NCI-H128 (cell line): ENCODE measurements at regions not wholly inside any gene's neighbourhood (a gene's known extent, or its start where the extent isn't known, plus 50 kb on each side); places are given as distances from the start of the nearest gene placed in this dataset.

Source experiments
- DNase-seq: peaks from one replicate; lab custom pipeline; 2025; ENCODE audit not compliant: unreplicated experiment; lab: John Stamatoyannopoulos, UW

DNA sequence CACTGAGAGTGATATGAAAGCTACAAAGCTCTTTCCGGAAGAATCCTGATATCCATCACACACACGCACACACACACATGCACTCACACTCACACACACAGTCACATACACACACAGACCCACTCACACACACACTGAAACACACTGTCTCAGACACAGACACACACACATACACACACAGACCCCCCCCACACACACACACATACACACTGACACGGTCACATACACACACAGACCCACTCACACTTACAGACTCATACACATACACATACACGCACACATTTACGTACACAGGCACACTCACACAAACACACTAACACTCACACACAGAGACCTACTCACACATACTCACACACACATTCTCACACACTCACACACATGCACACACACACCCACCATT, 58.6 kb downstream of the LIG4 start:
- no peak for DNase-seq

DNA sequence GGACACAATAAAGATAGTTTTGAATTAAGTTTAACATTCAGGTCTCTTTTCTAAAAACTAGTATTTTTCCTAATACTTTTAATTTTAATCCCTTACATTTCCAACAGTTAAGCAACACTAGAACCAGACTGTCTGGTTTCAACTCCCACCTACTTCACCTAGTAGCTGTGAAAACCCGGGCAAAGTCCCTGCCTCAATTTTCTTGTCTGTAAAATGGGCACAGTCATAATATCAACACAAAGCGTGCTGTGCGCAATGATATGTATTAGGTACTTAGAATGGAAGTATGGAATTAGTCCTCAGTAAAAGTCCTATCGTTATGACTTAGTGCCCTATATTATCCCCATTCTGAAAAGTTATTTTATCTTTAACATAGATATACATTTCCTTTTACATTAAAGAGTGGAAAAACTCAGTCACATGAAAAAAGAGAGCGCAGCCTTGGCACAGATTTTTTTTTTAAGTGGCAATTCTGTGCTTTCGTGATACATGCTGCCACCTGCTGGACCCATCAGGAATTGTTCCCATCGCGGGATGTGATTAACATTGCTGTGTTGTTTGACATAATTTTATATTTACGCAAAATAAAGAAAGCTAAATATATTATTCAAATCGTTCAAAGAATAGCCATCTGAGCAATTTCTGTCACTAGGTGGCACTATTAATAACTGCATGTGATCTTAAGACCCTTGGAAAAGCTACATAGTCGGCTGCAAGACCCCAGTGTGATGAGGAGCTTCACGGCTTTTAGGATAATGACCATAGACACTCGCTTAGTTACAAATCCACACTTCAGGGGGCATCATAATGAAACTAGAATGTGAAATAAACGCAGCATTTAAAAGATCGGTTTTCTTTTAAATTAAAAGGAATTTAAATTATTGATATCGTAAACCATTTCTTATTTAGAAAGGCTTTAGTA, 59.9 kb downstream of the LIG4 start:
- peak; percentile 54 for DNase-seq

DNA sequence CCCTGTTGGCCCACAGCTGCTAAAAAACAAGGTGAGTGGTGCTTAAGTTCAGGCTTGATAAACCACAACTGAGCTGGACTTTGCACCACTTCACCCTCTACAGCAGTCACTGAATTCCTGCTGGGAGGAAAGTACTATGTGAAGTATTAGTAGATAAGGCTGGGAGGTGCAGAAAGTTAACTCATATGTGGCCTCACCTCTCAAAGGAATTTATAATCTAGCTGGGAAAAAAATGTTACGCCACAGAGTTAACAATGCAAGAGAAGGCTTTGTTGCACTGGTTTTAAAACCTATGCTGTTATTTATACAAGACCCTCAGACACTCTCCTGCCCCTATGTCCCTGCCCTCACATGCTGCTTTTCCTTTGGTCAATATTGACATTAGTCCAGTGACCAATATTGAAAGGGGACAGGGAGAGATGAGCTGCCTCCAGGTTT, 60.9 kb downstream of the LIG4 start:
- DNase-seq = no peak

DNA sequence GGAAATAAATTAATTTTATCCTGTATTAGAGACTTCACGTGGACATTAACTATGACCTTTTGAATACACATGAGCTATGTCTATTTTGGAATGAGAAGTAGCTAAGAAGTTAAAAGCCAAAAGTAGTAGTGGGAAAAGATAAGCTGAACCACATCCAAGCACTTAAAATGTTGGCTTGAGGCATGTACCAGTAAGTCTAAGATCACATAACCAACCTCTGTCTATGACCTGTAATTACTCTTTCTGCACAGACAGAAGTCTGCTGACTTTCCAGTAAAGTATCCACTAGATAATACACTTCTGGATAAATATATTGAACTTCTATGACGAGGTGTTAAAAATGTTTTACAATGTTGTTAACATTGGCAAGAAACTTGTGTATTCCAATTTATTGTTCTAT, 68.7 kb downstream of the LIG4 start:
- DNase-seq = no peak

DNA sequence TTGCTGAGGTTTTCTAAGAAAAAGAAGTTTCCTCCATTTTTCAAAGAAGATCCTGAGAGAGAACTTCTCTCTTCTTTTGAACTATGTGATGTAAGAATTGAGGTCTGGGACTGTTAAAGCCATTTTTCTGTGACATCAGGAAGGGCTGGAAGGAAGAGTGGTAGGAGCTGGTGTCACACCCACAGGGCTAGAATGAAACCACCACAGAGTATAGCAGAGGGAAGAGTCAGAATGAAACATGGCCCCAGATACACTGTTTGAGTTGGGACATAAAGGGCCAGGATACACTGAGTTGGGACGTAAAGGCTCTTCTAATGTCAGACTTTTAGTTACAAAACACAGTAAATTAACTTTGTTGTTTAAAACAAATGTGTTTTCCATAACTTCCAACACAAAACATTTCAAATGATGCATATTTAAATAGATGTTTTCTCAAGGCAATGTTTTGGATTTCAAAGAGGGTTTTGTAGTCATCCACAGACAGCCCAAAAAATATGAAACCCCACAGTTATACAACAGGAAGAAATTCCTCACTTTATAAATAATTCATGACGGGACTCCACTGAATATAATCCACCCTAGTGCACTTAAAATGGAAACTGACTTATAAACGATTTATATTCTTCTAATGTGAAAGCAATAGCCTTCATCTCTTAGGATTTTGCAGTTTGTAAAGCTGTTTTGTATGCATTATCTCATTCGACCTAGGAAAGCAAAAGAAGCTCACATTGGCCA, 72.5 kb downstream of the LIG4 start:
- DNase-seq = no peak

GRCh38 chr13:108137176-108137575, 78.2 kb downstream of the LIG4 start:
- no peak for DNase-seq

DNA sequence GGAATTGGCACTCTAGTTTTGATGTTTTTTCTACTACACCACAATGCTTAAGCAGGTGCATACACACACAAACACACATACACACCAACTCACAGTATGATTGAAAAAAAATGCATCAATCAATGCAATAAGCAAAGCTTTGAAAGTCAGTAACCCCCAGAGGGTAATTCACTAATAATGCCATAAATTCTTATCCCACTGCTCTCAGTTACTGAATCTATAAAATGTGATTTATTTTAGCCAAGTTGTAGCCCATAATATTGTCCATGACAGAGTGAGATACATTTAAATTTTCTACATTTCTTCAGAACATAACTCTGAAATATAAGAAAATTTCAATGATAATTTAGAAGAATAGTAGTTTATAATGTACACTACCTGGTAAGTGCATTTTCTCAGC, 87.9 kb downstream of the LIG4 start:
- DNase-seq = no peak

GRCh38 chr13:108126056-108126455, 89.3 kb downstream of the LIG4 start:
- DNase-seq = no peak

GRCh38 chr13:108121406-108121805, 93.9 kb downstream of the LIG4 start:
- DNase-seq = no peak

DNA sequence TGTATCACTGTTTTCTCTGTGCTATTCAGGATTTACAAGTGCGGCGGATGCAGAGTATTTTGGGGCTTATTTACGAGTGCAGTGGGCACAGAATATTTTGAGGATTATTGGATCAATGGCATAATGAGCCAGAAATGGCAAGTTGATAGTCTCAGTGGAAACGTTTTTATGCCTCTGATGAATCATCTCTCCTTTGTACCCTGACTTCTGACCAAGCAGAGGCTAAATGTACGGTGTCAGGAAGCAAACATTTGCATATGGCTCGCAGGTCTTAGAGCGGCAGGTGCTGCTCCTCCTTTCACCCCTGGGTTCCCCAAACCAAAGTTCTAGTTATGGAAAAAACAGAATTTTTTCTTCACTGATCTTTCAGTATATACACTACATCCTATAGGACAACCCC, 94.5 kb downstream of the LIG4 start:
- no peak for DNase-seq

GRCh38 chr13:108120302-108120701, 95.0 kb downstream of the LIG4 start:
- no peak for DNase-seq

GRCh38 chr13:108115738-108116137, 99.6 kb downstream of the LIG4 start:
- no peak for DNase-seq

GRCh38 chr13:108113407-108113806, 101.9 kb downstream of the LIG4 start:
- DNase-seq = no peak

- DNase-seq = no peak
Measured at GRCh38 chr13:108104736-108105135, 110.6 kb downstream of the LIG4 start.

DNA sequence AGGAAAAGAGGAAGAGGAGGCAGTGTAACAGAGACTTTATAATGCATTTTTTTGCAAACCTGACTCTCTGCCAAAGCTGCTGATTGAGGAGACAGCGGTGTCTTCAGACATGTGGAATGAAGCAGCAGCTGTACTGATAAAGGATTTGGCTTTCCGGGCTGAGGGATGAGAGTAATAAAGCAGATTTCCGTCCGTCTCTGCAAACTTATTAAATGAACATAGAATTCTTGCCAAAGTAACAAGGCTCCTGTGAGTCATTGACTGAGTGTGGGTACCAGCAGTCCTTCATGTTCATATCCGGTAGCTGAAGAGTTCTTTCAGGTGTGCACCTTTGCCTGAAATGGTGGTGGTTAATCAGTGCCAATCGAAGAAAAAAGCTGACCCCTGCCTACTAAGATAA, 112.6 kb downstream of the LIG4 start:
- DNase-seq = no peak

GRCh38 chr13:108096301-108096915, 118.9 kb downstream of the LIG4 start:
- DNase-seq = no peak

DNA sequence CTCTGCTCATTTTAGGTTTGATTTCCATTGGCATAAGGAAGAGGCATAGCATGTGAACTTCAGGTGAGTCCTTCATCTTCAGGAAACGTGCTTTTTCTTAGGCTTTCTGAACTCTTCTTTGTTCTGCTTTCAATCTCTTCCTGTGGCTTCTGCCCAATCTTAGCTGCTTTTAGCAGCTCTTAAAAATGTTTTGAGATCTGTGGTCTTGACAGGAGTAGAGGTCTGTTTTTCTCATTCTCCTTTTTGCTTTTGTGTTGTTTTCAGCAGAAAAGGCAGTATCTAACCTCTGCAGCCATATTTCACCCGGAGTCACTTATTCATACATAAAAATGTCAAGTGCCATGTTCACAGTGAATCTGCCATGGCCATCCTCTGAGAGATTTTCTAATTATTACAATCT, 120.3 kb downstream of the LIG4 start:
- no peak for DNase-seq

DNA sequence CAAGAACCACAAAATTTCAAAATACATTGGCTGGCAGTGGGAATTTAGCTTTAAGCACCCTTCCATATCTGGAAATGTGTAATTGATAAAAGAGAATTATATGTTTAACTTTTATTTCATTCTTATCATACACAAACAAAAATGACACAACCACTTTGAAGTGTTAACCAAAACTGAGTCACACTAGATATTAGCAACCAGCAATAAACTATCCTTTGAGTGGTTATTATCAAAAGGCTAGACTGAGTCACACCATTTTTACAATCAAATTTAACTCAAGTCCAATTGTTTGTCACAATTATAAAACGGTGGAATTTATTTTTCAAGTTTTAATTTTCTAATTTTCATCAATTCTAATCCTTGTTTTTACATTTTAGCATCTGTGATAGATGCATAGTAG, 121.7 kb downstream of the LIG4 start:
- no peak for DNase-seq

DNA sequence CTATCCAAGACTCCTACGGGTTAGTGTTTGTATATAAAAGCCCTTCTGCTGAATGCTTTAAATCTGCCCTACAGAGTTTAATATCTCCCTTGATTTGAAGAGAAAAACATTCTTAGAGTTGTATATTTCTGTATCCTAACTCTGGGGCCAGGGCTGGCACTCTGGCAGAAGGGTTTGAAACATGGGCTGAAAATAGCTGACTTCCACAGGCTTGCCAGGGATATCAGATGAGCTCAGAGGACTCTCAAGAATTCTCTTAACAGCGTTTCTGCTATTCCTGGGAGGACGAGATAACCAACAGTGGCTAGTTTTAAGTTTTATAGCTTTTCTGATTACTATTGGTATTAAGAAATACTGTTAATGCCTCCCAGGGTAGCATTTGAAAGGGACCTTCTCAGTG, 127.5 kb downstream of the LIG4 start:
- DNase-seq = no peak

GRCh38 chr13:108086678-108087077, 128.7 kb downstream of the LIG4 start:
- DNase-seq = no peak

- DNase-seq = no peak
Measured at GRCh38 chr13:108084840-108085239, 130.5 kb downstream of the LIG4 start.

- no peak for DNase-seq
Measured at GRCh38 chr13:108083056-108083455, 132.3 kb downstream of the LIG4 start.
